Chondrocyte (in vitro differentiated cells): ENCODE measurements at regions not wholly inside any gene's neighbourhood (a gene's known extent, or its start where the extent isn't known, plus 50 kb on each side); places are given as distances from the start of the nearest gene placed in this dataset.

Experiments used
- DNase-seq: peaks from one replicate; pipeline ENCODE4 v3.0.0; 2021; ENCODE audit warnings: mixed read lengths, low spot score
- H3K27ac Mint-ChIP-seq: one replicate; pipeline ENCODE4 v1.8.0; 2021; ENCODE audit warnings: mild to moderate bottlenecking, moderate library complexity, mixed read lengths; ENCODE audit not compliant: unreplicated experiment
- H3K27me3 Mint-ChIP-seq: 2 replicates; pipeline ENCODE4 v1.8.0; 2021; ENCODE audit warnings: low read depth, mixed read lengths
- H3K36me3 Mint-ChIP-seq: 2 replicates; pipeline ENCODE4 v1.8.0; 2021; ENCODE audit warnings: low read depth, mixed read lengths
- H3K4me1 Mint-ChIP-seq: 2 replicates; pipeline ENCODE4 v1.8.0; 2021; ENCODE audit warnings: low read depth, mild to moderate bottlenecking, mixed read lengths
- H3K4me3 Mint-ChIP-seq: one replicate; pipeline ENCODE4 v1.8.0; 2021; ENCODE audit warnings: mild to moderate bottlenecking, moderate library complexity, mixed read lengths; ENCODE audit not compliant: unreplicated experiment
- H3K9me3 Mint-ChIP-seq: 2 replicates; pipeline ENCODE4 v1.8.0; 2021; ENCODE audit warnings: low read depth, mixed read lengths
- CTCF ChIP-seq: fragments of 200-600 bp; sonication (generic); IDR thresholded peaks from 2 replicates; pipeline ENCODE4 v1.5.0; 2021; ENCODE audit warnings: antibody characterized with exemption, mild to moderate bottlenecking, moderate library complexity

- DNase-seq = peak; percentile 63
- H3K27me3 Mint-ChIP-seq = peaks cover 16% of the 10 kb centered on the region
- no peak overlapping the region for H3K27ac Mint-ChIP-seq
- peaks cover 7% of the 10 kb centered on the region for H3K4me1 Mint-ChIP-seq
- H3K4me3 Mint-ChIP-seq = no peak overlapping the region
- H3K9me3 Mint-ChIP-seq = no peaks in the 10 kb centered on the region
- H3K36me3 Mint-ChIP-seq = no peaks in the 10 kb centered on the region
- TF ChIP-seq CTCF = no peak
Measured at GRCh38 chr9:135009051-135009560, 78.4 kb upstream of the OLFM1 start.

- DNase-seq = peak; percentile 66
- no peak for TF ChIP-seq CTCF
- Mint-ChIP-seq H3K27ac (no peak overlapping the region), H3K27me3 (peaks cover 18% of the 10 kb centered on the region), H3K9me3 (no peaks in the 10 kb centered on the region), H3K4me1 (peaks cover 7% of the 10 kb centered on the region), H3K4me3 (no peak overlapping the region), H3K36me3 (no peaks in the 10 kb centered on the region)
Measured at GRCh38 chr9:135009794-135010585, 77.5 kb upstream of the OLFM1 start.

- DNase-seq = peak; percentile 24
- Mint-ChIP-seq H3K27ac (no peak overlapping the region), H3K4me1 (peaks cover 7% of the 10 kb centered on the region), H3K36me3 (no peaks in the 10 kb centered on the region), H3K9me3 (no peaks in the 10 kb centered on the region), H3K4me3 (no peak overlapping the region), H3K27me3 (peaks cover 23% of the 10 kb centered on the region)
- TF ChIP-seq CTCF = no peak
Measured at GRCh38 chr9:135010586-135010860, 76.9 kb upstream of the OLFM1 start.

- no peak overlapping the region for H3K4me3 Mint-ChIP-seq
- H3K36me3 Mint-ChIP-seq = no peaks in the 10 kb centered on the region
- peaks cover 7% of the 10 kb centered on the region for H3K4me1 Mint-ChIP-seq
- H3K9me3 Mint-ChIP-seq = no peaks in the 10 kb centered on the region
- no peak for DNase-seq
- no peak overlapping the region for H3K27ac Mint-ChIP-seq
- TF ChIP-seq CTCF = no peak
- H3K27me3 Mint-ChIP-seq = peaks cover 27% of the 10 kb centered on the region
Measured at GRCh38 chr9:135010921-135011320, 76.5 kb upstream of the OLFM1 start.

- peaks cover 7% of the 10 kb centered on the region for H3K4me1 Mint-ChIP-seq
- peaks cover 34% of the 10 kb centered on the region for H3K27me3 Mint-ChIP-seq
- H3K27ac Mint-ChIP-seq = no peak overlapping the region
- TF ChIP-seq CTCF = no peak
- no peak for DNase-seq
- H3K4me3 Mint-ChIP-seq = no peak overlapping the region
- H3K9me3 Mint-ChIP-seq = no peaks in the 10 kb centered on the region
- H3K36me3 Mint-ChIP-seq = no peaks in the 10 kb centered on the region
Measured at GRCh38 chr9:135012166-135012565, 75.3 kb upstream of the OLFM1 start.
